ENCODE measurements at regions not wholly inside any gene's neighbourhood (a gene's known extent, or its start where the extent isn't known, plus 50 kb on each side); places are given as distances from the start of the nearest gene placed in this dataset.

- H3K27ac Mint-ChIP-seq, result no peak overlapping the region
These were observed 292.9 kb downstream of the ANTXR2 start for GRCh38 chr4:79780129-79780528.

More at GRCh38 chr4:79780129-79780528, 292.9 kb downstream of the ANTXR2 start:
- Mint-ChIP-seq H3K9me3 (peaks cover 20% of the 10 kb centered on the region), H3K27me3 (ENCODE audit: low read depth) (no peaks in the 10 kb centered on the region), H3K4me3 (no peak overlapping the region), H3K4me1 (no peaks in the 10 kb centered on the region; the same call in 1 of the 2 replicates), H3K36me3 (peaks cover 17% of the 10 kb centered on the region)
- ChIA-PET POLR2A (no interaction called here), CTCF (no interaction called here)
- DNase-seq (ENCODE audit: low spot score) (no peak), ATAC-seq (no peak)
- no peak for TF ChIP-seq CTCF (IDR thresholded peaks at IDR 0.05)
- TF ChIP-seq, protein P1, sequence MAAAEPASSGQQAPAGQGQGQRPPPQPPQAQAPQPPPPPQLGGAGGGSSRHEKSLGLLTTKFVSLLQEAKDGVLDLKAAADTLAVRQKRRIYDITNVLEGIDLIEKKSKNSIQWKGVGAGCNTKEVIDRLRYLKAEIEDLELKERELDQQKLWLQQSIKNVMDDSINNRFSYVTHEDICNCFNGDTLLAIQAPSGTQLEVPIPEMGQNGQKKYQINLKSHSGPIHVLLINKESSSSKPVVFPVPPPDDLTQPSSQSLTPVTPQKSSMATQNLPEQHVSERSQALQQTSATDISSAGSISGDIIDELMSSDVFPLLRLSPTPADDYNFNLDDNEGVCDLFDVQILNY (CRISPR knock-in tag; IDR thresholded peaks at IDR 0.05), result no peak
- TF ChIP-seq ZNF121 (CRISPR knock-in tag; IDR thresholded peaks at IDR 0.05), result no peak
- TF ChIP-seq, protein P2, sequence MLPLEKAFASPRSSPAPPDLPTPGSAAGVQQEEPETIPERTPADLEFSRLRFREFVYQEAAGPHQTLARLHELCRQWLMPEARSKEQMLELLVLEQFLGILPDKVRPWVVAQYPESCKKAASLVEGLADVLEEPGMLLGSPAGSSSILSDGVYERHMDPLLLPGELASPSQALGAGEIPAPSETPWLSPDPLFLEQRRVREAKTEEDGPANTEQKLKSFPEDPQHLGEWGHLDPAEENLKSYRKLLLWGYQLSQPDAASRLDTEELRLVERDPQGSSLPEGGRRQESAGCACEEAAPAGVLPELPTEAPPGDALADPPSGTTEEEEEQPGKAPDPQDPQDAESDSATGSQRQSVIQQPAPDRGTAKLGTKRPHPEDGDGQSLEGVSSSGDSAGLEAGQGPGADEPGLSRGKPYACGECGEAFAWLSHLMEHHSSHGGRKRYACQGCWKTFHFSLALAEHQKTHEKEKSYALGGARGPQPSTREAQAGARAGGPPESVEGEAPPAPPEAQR (CRISPR knock-in tag; IDR thresholded peaks at IDR 0.05), result no peak
- no peak for TF ChIP-seq SMAD3 (CRISPR knock-in tag; IDR thresholded peaks at IDR 0.05; ENCODE audit: borderline replicate concordance)
- TF ChIP-seq, protein P3, sequence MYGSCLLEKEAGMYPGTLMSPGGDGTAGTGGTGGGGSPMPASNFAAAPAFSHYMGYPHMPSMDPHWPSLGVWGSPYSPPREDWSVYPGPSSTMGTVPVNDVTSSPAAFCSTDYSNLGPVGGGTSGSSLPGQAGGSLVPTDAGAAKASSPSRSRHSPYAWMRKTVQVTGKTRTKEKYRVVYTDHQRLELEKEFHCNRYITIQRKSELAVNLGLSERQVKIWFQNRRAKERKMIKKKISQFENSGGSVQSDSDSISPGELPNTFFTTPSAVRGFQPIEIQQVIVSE (CRISPR knock-in tag; IDR thresholded peaks at IDR 0.05; ENCODE audit: borderline replicate concordance), result no peak
- no peak for TF ChIP-seq RELA (CRISPR knock-in tag; IDR thresholded peaks at IDR 0.05; ENCODE audit: borderline replicate concordance)
- no peak for TF ChIP-seq OVOL2 (CRISPR knock-in tag; IDR thresholded peaks at IDR 0.05; ENCODE audit: borderline replicate concordance)
- no peak for TF ChIP-seq ATF1 (CRISPR knock-in tag; IDR thresholded peaks at IDR 0.05)
- no peak for TF ChIP-seq RORB (CRISPR knock-in tag; IDR thresholded peaks at IDR 0.05)
- TF ChIP-seq MXD4 (CRISPR knock-in tag; IDR thresholded peaks at IDR 0.05; ENCODE audit: borderline replicate concordance), result no peak
- TF ChIP-seq, protein P4, sequence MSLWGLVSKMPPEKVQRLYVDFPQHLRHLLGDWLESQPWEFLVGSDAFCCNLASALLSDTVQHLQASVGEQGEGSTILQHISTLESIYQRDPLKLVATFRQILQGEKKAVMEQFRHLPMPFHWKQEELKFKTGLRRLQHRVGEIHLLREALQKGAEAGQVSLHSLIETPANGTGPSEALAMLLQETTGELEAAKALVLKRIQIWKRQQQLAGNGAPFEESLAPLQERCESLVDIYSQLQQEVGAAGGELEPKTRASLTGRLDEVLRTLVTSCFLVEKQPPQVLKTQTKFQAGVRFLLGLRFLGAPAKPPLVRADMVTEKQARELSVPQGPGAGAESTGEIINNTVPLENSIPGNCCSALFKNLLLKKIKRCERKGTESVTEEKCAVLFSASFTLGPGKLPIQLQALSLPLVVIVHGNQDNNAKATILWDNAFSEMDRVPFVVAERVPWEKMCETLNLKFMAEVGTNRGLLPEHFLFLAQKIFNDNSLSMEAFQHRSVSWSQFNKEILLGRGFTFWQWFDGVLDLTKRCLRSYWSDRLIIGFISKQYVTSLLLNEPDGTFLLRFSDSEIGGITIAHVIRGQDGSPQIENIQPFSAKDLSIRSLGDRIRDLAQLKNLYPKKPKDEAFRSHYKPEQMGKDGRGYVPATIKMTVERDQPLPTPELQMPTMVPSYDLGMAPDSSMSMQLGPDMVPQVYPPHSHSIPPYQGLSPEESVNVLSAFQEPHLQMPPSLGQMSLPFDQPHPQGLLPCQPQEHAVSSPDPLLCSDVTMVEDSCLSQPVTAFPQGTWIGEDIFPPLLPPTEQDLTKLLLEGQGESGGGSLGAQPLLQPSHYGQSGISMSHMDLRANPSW (CRISPR knock-in tag; conservative IDR thresholded peaks at IDR 0.05; ENCODE audit: low read depth), result no peak
- no peak for TF ChIP-seq AR (CRISPR knock-in tag; IDR thresholded peaks at IDR 0.05)
